ENCODE measurements at regions not wholly inside any gene's neighbourhood (a gene's known extent, or its start where the extent isn't known, plus 50 kb on each side); places are given as distances from the start of the nearest gene placed in this dataset.

DNA sequence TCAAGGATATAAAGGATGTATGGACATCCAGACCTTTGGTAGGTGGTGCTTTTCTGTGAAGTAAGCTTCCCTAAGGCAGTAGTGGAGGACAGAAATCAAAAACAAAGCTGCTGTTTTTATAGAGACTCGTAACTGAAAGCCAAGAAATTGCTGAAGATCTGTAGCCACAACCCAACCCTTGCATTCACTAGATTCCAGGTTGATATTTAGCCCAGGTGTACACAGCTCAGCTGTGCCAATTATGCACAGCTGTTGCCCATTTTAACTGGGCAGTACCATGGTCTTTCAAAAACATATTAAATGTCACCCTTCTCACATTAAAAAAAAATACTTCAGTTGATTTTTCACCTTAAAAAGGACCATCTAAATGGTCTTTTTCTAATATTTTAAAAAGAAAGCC, 75.8 kb downstream of the CNTN3 start:
- Histone ChIP-seq H3K4me1 (ENCODE audit: insufficient read depth, low read length) (no peaks in the 10 kb centered on the region), H3K36me3 (ENCODE audit: insufficient read depth, low read length) (no peaks in the 10 kb centered on the region), H3K4me2 (ENCODE audit: insufficient read depth, low read length) (no peak overlapping the region), H3K79me2 (ENCODE audit: insufficient read depth, low read length) (no peaks in the 10 kb centered on the region), H3K27me3 (ENCODE audit: insufficient read depth, low read length) (no peaks in the 10 kb centered on the region), H3K9me3 (ENCODE audit: low read depth, low read length) (no peaks in the 10 kb centered on the region), H2AFZ (ENCODE audit: low read length) (no peak overlapping the region), H3K27ac (ENCODE audit: low read depth, low read length) (no peak overlapping the region), H4K20me1 (ENCODE audit: insufficient read depth, low read length) (no peaks in the 10 kb centered on the region), H3K4me3 (ENCODE audit: insufficient read depth, low read length) (no peak overlapping the region)
- no peak for DNase-seq (ENCODE audit: insufficient read length, low spot score, missing footprints)
- TF ChIP-seq, protein P1, sequence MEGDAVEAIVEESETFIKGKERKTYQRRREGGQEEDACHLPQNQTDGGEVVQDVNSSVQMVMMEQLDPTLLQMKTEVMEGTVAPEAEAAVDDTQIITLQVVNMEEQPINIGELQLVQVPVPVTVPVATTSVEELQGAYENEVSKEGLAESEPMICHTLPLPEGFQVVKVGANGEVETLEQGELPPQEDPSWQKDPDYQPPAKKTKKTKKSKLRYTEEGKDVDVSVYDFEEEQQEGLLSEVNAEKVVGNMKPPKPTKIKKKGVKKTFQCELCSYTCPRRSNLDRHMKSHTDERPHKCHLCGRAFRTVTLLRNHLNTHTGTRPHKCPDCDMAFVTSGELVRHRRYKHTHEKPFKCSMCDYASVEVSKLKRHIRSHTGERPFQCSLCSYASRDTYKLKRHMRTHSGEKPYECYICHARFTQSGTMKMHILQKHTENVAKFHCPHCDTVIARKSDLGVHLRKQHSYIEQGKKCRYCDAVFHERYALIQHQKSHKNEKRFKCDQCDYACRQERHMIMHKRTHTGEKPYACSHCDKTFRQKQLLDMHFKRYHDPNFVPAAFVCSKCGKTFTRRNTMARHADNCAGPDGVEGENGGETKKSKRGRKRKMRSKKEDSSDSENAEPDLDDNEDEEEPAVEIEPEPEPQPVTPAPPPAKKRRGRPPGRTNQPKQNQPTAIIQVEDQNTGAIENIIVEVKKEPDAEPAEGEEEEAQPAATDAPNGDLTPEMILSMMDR (IDR thresholded peaks at IDR 0.05; ENCODE audit: extremely low read depth, low read depth, low read length), result no peak

- no peaks in the 10 kb centered on the region for H3K9me3 ChIP-seq (ENCODE audit: low read depth, low read length)
- H3K79me2 ChIP-seq (ENCODE audit: insufficient read depth, low read length), result no peaks in the 10 kb centered on the region
- H3K36me3 ChIP-seq (ENCODE audit: insufficient read depth, low read length), result no peaks in the 10 kb centered on the region
- TF ChIP-seq, protein P1 (IDR thresholded peaks at IDR 0.05; ENCODE audit: extremely low read depth, low read depth, low read length), result no peak
- no peak overlapping the region for H3K4me2 ChIP-seq (ENCODE audit: insufficient read depth, low read length)
- no peaks in the 10 kb centered on the region for H4K20me1 ChIP-seq (ENCODE audit: insufficient read depth, low read length)
- H3K4me1 ChIP-seq (ENCODE audit: insufficient read depth, low read length), result no peaks in the 10 kb centered on the region
- H3K27me3 ChIP-seq (ENCODE audit: insufficient read depth, low read length), result no peaks in the 10 kb centered on the region
- DNase-seq (ENCODE audit: insufficient read length, low spot score, missing footprints), result no peak
- H3K27ac ChIP-seq (ENCODE audit: low read depth, low read length), result no peak overlapping the region
- no peak overlapping the region for H2AFZ ChIP-seq (ENCODE audit: low read length)
- no peak overlapping the region for H3K4me3 ChIP-seq (ENCODE audit: insufficient read depth, low read length)
These were observed 76.6 kb downstream of the CNTN3 start for GRCh38 chr3:74537857-74538256.

DNA sequence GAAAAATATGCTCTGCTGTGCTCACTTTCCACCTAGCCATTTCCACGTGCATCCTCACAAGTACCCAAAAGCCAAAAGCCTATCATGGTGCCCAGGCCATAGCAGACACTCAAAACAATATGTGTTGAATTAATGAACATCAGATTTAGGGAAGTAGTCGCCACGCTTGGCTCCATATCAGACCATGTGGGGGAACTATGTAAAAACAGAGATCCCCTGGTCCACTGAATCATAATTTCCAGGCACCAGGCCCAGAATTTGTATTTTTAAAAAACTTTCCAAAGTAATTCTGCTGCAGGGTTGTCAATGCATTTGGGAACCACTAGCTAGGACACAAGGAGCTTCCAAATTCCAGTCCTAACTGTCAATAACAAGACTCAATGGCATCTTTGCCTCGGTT, 77.3 kb downstream of the CNTN3 start:
- Histone ChIP-seq H3K4me1 (ENCODE audit: insufficient read depth, low read length) (no peaks in the 10 kb centered on the region), H3K4me2 (ENCODE audit: insufficient read depth, low read length) (no peak overlapping the region), H3K27ac (ENCODE audit: low read depth, low read length) (no peak overlapping the region), H3K36me3 (ENCODE audit: insufficient read depth, low read length) (no peaks in the 10 kb centered on the region), H2AFZ (ENCODE audit: low read length) (no peak overlapping the region), H3K79me2 (ENCODE audit: insufficient read depth, low read length) (no peaks in the 10 kb centered on the region), H3K9me3 (ENCODE audit: low read depth, low read length) (no peaks in the 10 kb centered on the region), H3K27me3 (ENCODE audit: insufficient read depth, low read length) (no peaks in the 10 kb centered on the region), H3K4me3 (ENCODE audit: insufficient read depth, low read length) (no peak overlapping the region), H4K20me1 (ENCODE audit: insufficient read depth, low read length) (no peaks in the 10 kb centered on the region)
- peak; percentile 61 for DNase-seq (ENCODE audit: insufficient read length, low spot score, missing footprints)
- TF ChIP-seq, protein P1 (IDR thresholded peaks at IDR 0.05; ENCODE audit: extremely low read depth, low read depth, low read length), result no peak

- no peak for DNase-seq (ENCODE audit: insufficient read length, low spot score, missing footprints)
- Histone ChIP-seq H3K4me3 (ENCODE audit: insufficient read depth, low read length) (no peak overlapping the region), H3K27me3 (ENCODE audit: insufficient read depth, low read length) (no peaks in the 10 kb centered on the region), H3K4me2 (ENCODE audit: insufficient read depth, low read length) (no peak overlapping the region), H3K27ac (ENCODE audit: low read depth, low read length) (no peak overlapping the region), H3K36me3 (ENCODE audit: insufficient read depth, low read length) (no peaks in the 10 kb centered on the region), H4K20me1 (ENCODE audit: insufficient read depth, low read length) (no peaks in the 10 kb centered on the region), H3K9me3 (ENCODE audit: low read depth, low read length) (peaks cover 3% of the 10 kb centered on the region), H3K4me1 (ENCODE audit: insufficient read depth, low read length) (no peaks in the 10 kb centered on the region), H3K79me2 (ENCODE audit: insufficient read depth, low read length) (no peaks in the 10 kb centered on the region), H2AFZ (ENCODE audit: low read length) (no peak overlapping the region)
- TF ChIP-seq, protein P1 (IDR thresholded peaks at IDR 0.05; ENCODE audit: extremely low read depth, low read depth, low read length), result no peak
These were observed 79.2 kb downstream of the CNTN3 start for GRCh38 chr3:74535281-74535680.

All from osteoblast (primary cell).